ENCODE measurements at regions not wholly inside any gene's neighbourhood (a gene's known extent, or its start where the extent isn't known, plus 50 kb on each side); places are given as distances from the start of the nearest gene placed in this dataset.

GRCh38 chr10:27391916-27392315, 112.2 kb upstream of the RAB18 start:
- no peak for TF ChIP-seq CTCF (IDR thresholded peaks at IDR 0.05)
- TF ChIP-seq POLR2AphosphoS5 (IDR thresholded peaks at IDR 0.05) = no peak
